ENCODE measurements at regions not wholly inside any gene's neighbourhood (a gene's known extent, or its start where the extent isn't known, plus 50 kb on each side); places are given as distances from the start of the nearest gene placed in this dataset.

DNA sequence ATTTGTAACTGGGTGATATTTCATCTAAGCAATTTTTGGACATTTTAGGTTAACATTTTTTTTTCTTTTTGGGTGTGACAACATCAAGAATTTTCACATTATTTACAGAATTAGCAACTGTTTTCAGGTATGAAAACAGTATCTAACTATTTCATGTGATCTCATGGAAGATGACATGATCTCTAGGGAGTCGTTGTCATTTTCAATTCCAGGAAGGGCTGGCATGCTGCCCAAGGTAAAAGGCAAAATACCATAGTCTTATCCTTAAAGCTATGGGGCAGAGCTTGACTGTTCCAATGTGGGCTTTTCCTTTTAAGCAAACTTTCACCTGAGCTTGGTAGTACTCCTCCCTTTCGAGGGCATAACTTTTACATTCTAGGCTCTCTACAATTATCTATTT lies 443.7 kb downstream of the DSEL start:
- no peaks in the 10 kb centered on the region for H3F3A ChIP-seq (ENCODE audit: control insufficient read depth, insufficient read depth)
- no peaks in the 10 kb centered on the region for H3K79me2 ChIP-seq (ENCODE audit: control insufficient read depth, low read length)
- H3K36me3 ChIP-seq (ENCODE audit: control insufficient read depth, low read length) = no peaks in the 10 kb centered on the region
- H3K27me3 ChIP-seq (ENCODE audit: control insufficient read depth, low read length) = no peaks in the 10 kb centered on the region
- H3K27ac ChIP-seq (ENCODE audit: low read depth, low read length) = no peak overlapping the region
- no peaks in the 10 kb centered on the region for H3K4me1 ChIP-seq (ENCODE audit: control insufficient read depth, low read length)
- no peak overlapping the region for H3K4me2 ChIP-seq (ENCODE audit: low read length)
- H3K4me3 ChIP-seq (ENCODE audit: low read length) = no peak overlapping the region
- H3K9me2 ChIP-seq (replicated peaks; ENCODE audit: control insufficient read depth, low read length) = no peaks in the 10 kb centered on the region
- H3K9me3 ChIP-seq (ENCODE audit: control insufficient read depth, insufficient read depth, low read length) = no peaks in the 10 kb centered on the region
- TF ChIP-seq, protein P1, sequence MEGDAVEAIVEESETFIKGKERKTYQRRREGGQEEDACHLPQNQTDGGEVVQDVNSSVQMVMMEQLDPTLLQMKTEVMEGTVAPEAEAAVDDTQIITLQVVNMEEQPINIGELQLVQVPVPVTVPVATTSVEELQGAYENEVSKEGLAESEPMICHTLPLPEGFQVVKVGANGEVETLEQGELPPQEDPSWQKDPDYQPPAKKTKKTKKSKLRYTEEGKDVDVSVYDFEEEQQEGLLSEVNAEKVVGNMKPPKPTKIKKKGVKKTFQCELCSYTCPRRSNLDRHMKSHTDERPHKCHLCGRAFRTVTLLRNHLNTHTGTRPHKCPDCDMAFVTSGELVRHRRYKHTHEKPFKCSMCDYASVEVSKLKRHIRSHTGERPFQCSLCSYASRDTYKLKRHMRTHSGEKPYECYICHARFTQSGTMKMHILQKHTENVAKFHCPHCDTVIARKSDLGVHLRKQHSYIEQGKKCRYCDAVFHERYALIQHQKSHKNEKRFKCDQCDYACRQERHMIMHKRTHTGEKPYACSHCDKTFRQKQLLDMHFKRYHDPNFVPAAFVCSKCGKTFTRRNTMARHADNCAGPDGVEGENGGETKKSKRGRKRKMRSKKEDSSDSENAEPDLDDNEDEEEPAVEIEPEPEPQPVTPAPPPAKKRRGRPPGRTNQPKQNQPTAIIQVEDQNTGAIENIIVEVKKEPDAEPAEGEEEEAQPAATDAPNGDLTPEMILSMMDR (IDR thresholded peaks at IDR 0.05; ENCODE audit: low read depth, low read length, poor library complexity, severe bottlenecking) = no peak
- no peak for TF ChIP-seq EZH2phosphoT487 (IDR thresholded peaks at IDR 0.05; ENCODE audit: borderline replicate concordance, low read length)
- no peaks in the 10 kb centered on the region for H4K20me1 ChIP-seq (ENCODE audit: control insufficient read depth, insufficient read depth, low read depth, low read length)

DNA sequence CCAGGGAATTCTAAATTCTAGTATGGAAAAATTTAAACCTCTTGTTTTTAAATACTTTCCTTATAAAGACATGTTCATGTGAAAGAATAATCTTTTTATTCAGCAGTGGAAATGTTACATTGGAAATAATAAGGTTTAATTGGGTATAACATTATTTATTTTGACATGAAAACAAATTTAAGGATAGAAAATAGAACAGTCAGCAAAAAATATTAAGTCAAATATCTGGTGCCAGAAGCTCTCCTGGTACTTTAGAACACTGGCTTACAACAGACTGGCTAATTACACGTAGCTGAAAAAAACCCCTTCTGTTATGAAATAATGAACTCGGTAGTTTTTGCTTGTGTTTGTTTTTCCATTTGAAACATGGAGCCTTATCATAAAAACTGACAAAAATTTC lies 447.9 kb downstream of the DSEL start:
- Histone ChIP-seq H3F3A (ENCODE audit: control insufficient read depth, insufficient read depth) (no peaks in the 10 kb centered on the region), H3K4me3 (ENCODE audit: low read length) (no peak overlapping the region), H3K27me3 (ENCODE audit: control insufficient read depth, low read length) (no peaks in the 10 kb centered on the region), H3K4me1 (ENCODE audit: control insufficient read depth, low read length) (no peaks in the 10 kb centered on the region), H3K9me2 (replicated peaks; ENCODE audit: control insufficient read depth, low read length) (no peaks in the 10 kb centered on the region), H3K9me3 (ENCODE audit: control insufficient read depth, insufficient read depth, low read length) (no peaks in the 10 kb centered on the region), H3K36me3 (ENCODE audit: control insufficient read depth, low read length) (no peaks in the 10 kb centered on the region), H4K20me1 (ENCODE audit: control insufficient read depth, insufficient read depth, low read depth, low read length) (no peaks in the 10 kb centered on the region), H3K27ac (ENCODE audit: low read depth, low read length) (no peak overlapping the region), H3K4me2 (ENCODE audit: low read length) (no peak overlapping the region), H3K79me2 (ENCODE audit: control insufficient read depth, low read length) (no peaks in the 10 kb centered on the region)
- no peak for TF ChIP-seq EZH2phosphoT487 (IDR thresholded peaks at IDR 0.05; ENCODE audit: borderline replicate concordance, low read length)
- TF ChIP-seq, protein P1 (IDR thresholded peaks at IDR 0.05; ENCODE audit: low read depth, low read length, poor library complexity, severe bottlenecking) = no peak

DNA sequence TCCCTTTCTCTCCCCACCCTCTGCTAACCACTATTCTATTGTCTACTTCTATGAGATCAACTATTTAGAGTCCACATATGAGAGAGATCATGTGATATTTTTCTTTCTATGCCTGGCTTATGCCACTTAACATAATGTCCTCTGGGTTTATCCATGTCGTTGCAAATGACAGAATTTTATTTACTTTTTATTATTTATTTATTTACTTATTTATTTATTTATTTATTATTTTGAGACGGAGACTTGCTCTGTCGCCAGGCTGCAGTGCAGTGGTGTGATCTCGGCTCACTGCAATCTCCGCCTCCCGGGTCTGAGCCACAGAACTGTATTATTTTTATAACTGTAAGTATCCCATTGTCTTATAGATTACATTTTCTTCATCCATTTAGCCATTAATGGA lies 443.4 kb upstream of the CDH19 start:
- no peaks in the 10 kb centered on the region for H3F3A ChIP-seq (ENCODE audit: control insufficient read depth, insufficient read depth)
- H4K20me1 ChIP-seq (ENCODE audit: control insufficient read depth, insufficient read depth, low read depth, low read length) = no peaks in the 10 kb centered on the region
- no peaks in the 10 kb centered on the region for H3K27me3 ChIP-seq (ENCODE audit: control insufficient read depth, low read length)
- H3K27ac ChIP-seq (ENCODE audit: low read depth, low read length) = no peak overlapping the region
- no peak overlapping the region for H3K4me2 ChIP-seq (ENCODE audit: low read length)
- H3K4me1 ChIP-seq (ENCODE audit: control insufficient read depth, low read length) = no peaks in the 10 kb centered on the region
- TF ChIP-seq, protein P1 (IDR thresholded peaks at IDR 0.05; ENCODE audit: low read depth, low read length, poor library complexity, severe bottlenecking) = no peak
- H3K4me3 ChIP-seq (ENCODE audit: low read length) = no peak overlapping the region
- no peaks in the 10 kb centered on the region for H3K36me3 ChIP-seq (ENCODE audit: control insufficient read depth, low read length)
- no peaks in the 10 kb centered on the region for H3K9me2 ChIP-seq (replicated peaks; ENCODE audit: control insufficient read depth, low read length)
- no peaks in the 10 kb centered on the region for H3K79me2 ChIP-seq (ENCODE audit: control insufficient read depth, low read length)
- H3K9me3 ChIP-seq (ENCODE audit: control insufficient read depth, insufficient read depth, low read length) = peaks cover 5% of the 10 kb centered on the region; the same call in 1 of the 2 replicates

DNA sequence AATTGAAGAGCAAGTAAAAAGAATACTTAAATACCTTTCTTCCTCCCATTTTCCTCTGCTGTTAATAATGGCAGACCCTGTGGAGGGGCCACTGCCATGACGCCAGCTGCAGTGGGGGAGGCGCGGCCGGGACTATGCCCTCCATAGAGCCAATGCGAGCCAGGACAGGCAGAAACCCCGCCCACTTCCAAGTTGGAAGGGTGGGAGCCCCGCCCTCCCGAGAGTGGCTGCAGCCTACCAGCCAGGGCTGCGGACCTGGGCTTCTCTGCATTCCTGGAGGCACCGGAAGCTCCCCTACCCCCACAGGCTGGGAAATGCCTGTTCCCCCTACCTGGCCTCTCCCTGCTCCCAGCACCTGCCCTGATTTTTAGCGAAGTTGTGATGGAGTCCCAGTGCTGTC lies 439.4 kb upstream of the CDH19 start:
- Histone ChIP-seq H3K4me3 (ENCODE audit: low read length) (no peak overlapping the region), H3F3A (ENCODE audit: control insufficient read depth, insufficient read depth) (no peaks in the 10 kb centered on the region), H3K27me3 (ENCODE audit: control insufficient read depth, low read length) (no peaks in the 10 kb centered on the region), H4K20me1 (ENCODE audit: control insufficient read depth, insufficient read depth, low read depth, low read length) (no peaks in the 10 kb centered on the region), H3K4me2 (ENCODE audit: low read length) (no peak overlapping the region), H3K79me2 (ENCODE audit: control insufficient read depth, low read length) (no peaks in the 10 kb centered on the region), H3K27ac (ENCODE audit: low read depth, low read length) (no peak overlapping the region), H3K9me3 (ENCODE audit: control insufficient read depth, insufficient read depth, low read length) (peaks cover 5% of the 10 kb centered on the region; the same call in 1 of the 2 replicates), H3K9me2 (replicated peaks; ENCODE audit: control insufficient read depth, low read length) (no peaks in the 10 kb centered on the region), H3K36me3 (ENCODE audit: control insufficient read depth, low read length) (no peaks in the 10 kb centered on the region), H3K4me1 (ENCODE audit: control insufficient read depth, low read length) (no peaks in the 10 kb centered on the region)
- TF ChIP-seq, protein P1 (IDR thresholded peaks at IDR 0.05; ENCODE audit: low read depth, low read length, poor library complexity, severe bottlenecking) = no peak
- no peak for TF ChIP-seq EZH2phosphoT487 (IDR thresholded peaks at IDR 0.05; ENCODE audit: borderline replicate concordance, low read length)
